Spleen (tissue), 11 donors: ENCODE measurements at regions not wholly inside any gene's neighbourhood (a gene's known extent, or its start where the extent isn't known, plus 50 kb on each side); places are given as distances from the start of the nearest gene placed in this dataset.

Source experiments
- DNase-seq: peaks from one replicate; pipeline ENCODE4 v3.0.0-alpha.2; 2020
- H3K27ac ChIP-seq, 8 donors: fragments of 200-600 bp; sonication (generic) in 7 of 8; 1 replicate in 4 of 8; 2 replicates in 4 of 8; pipeline versions ENCODE4 v1.5.0 to v1.8.0; 2016 to 2021; ENCODE audit warnings: inconsistent platforms in 4 of 8, mild to moderate bottlenecking in 4 of 8, moderate library complexity in 1 of 8
- H3K27me3 ChIP-seq, 7 donors: fragments of 200-600 bp; sonication (generic) in 6 of 7; replicated peaks in 1 of 7; 1 replicate in 4 of 7; 2 replicates in 3 of 7; pipeline versions ENCODE4 v1.5.0 to v1.8.0; 2016 to 2021; ENCODE audit warnings: inconsistent platforms in 3 of 7, mild to moderate bottlenecking in 1 of 7
- H3K36me3 ChIP-seq, 6 donors: fragments of 200-600 bp; sonication (generic) in 5 of 6; 1 replicate in 4 of 6; 2 replicates in 2 of 6; pipeline versions ENCODE4 v1.5.0 to v1.8.0; 2016 to 2021; ENCODE audit warnings: inconsistent platforms in 2 of 6
- H3K4me1 ChIP-seq, 6 donors: fragments of 200-600 bp; sonication (generic) in 5 of 6; 1 replicate in 3 of 6; 2 replicates in 3 of 6; pipeline versions ENCODE4 v1.5.0 to v1.8.0; 2016 to 2021; ENCODE audit warnings: inconsistent platforms in 3 of 6
- H3K4me3 ChIP-seq, 8 donors: fragments of 200-600 bp; sonication (generic) in 7 of 8; 1 replicate in 4 of 8; 2 replicates in 4 of 8; pipeline versions ENCODE4 v1.5.0 to v1.8.0; 2016 to 2021; ENCODE audit warnings: inconsistent platforms in 4 of 8, mild to moderate bottlenecking in 4 of 8, moderate library complexity in 2 of 8
- H3K9me3 ChIP-seq, 8 donors: fragments of 200-600 bp; sonication (generic) in 7 of 8; 1 replicate in 4 of 8; 2 replicates in 4 of 8; pipeline versions ENCODE4 v1.5.0 to v1.8.0; 2016 to 2021; ENCODE audit warnings: inconsistent platforms in 4 of 8
- CTCF ChIP-seq, 11 experiments: fragments of 200-600 bp in 7 of 11; fragments of 450-650 bp in 4 of 11; sonication (generic) in 4 of 11; IDR thresholded peaks in 8 of 11; conservative IDR thresholded peaks in 3 of 11; 1 replicate in 7 of 11; 2 replicates in 4 of 11; pipeline versions ENCODE4 v1.4.0 to v1.8.0; 2016 to 2021; ENCODE audit warnings: antibody characterized with exemption in 11 of 11, inconsistent platforms in 4 of 11, mild to moderate bottlenecking in 1 of 11
- POLR2A ChIP-seq, 3 donors: fragments of 450-650 bp; IDR thresholded peaks; one replicate each; pipeline ENCODE4 v1.5.1; 2017; ENCODE audit warnings: antibody characterized with exemption in 3 of 3, mild to moderate bottlenecking in 1 of 3
- POLR2AphosphoS5 ChIP-seq, 3 donors: sonication (generic); formaldehyde crosslinking; IDR thresholded peaks; one replicate each; pipeline ENCODE4 v1.5.1; 2017; ENCODE audit warnings: antibody characterized with exemption in 3 of 3
- WGBS, 5 donors: extraction: QIAGEN DNeasy Blood & Tissue Kit in 3 of 5; methylation state at CpG; one replicate each; pipeline versions ENCODE4 v1.1.5 to v1.1.7; 2013 to 2018; 5-methylcytosine and 5-hydroxymethylcytosine counted together
- intact Hi-C: fragments of 100-400 bp; cut with DNase I; formaldehyde crosslinking; loops from one replicate; pipeline ENCODE4 v1.15.0; 2023; ENCODE audit warnings: low total_unique reads
- donor health status: healthy with polysubstance abuse.
- donor health status: DM: no; HTN: no; CAD: no; lungs with moderate emphysema.
- donor health status: DM: no; HTN: no; CAD: no.
- donor health status: Bipolar disorder and iron deficiency.
- donor health status: healthy.
- donor health status: DM: no; HTN: no; CAD: no.
- donor health status: DM: yes; HTN: yes; CAD: no.

- TF ChIP-seq POLR2AphosphoS5 (IDR thresholded peaks at IDR 0.05) (no peak), CTCF (IDR thresholded peaks at IDR 0.05 in 8 of 11, conservative IDR thresholded peaks at IDR 0.05 in 3 of 11) (no peak), POLR2A (IDR thresholded peaks at IDR 0.05) (no peak)
- intact Hi-C loops = no loop called here
- Histone ChIP-seq H3K4me3 (no peak overlapping the region), H3K4me1 (no peaks in the 10 kb centered on the region), H3K27ac (no peak overlapping the region), H3K36me3 (no peaks in the 10 kb centered on the region), H3K27me3 (no peaks in the 10 kb centered on the region), H3K9me3 (no peaks in the 10 kb centered on the region)
- WGBS, 5 donors = 77 to 86% (median 81%) methylated on average over 4 of the region's 4 CpGs
- DNase-seq = no peak
Observed at GRCh38 chr5:101788797-101789196, 507.3 kb downstream of the SLCO4C1 start.

- no peaks in the 10 kb centered on the region for H3K27me3 ChIP-seq
- no peaks in the 10 kb centered on the region for H3K36me3 ChIP-seq
- H3K27ac ChIP-seq = no peak overlapping the region
- no peak for TF ChIP-seq CTCF (IDR thresholded peaks at IDR 0.05 in 8 of 11, conservative IDR thresholded peaks at IDR 0.05 in 3 of 11)
- TF ChIP-seq POLR2A (IDR thresholded peaks at IDR 0.05) = no peak
- no peak for TF ChIP-seq POLR2AphosphoS5 (IDR thresholded peaks at IDR 0.05)
- H3K9me3 ChIP-seq = no peaks in the 10 kb centered on the region
- intact Hi-C loops = no loop called here
- H3K4me3 ChIP-seq = no peak overlapping the region
- 49 to 80% (median 62%) methylated on average over 2 of the region's 2 CpGs for WGBS, 5 donors
- DNase-seq = no peak
- H3K4me1 ChIP-seq = no peaks in the 10 kb centered on the region
Observed at GRCh38 chr5:101785090-101785489, 511.0 kb downstream of the SLCO4C1 start.

GRCh38 chr5:101783241-101784013, 512.7 kb downstream of the SLCO4C1 start:
- WGBS, 5 donors = 39 to 80% (median 49%) methylated on average over 26 of the region's 26 CpGs
- H3K4me1 ChIP-seq = no peaks in the 10 kb centered on the region
- intact Hi-C loops = no loop called here

More at GRCh38 chr5:101783241-101784013, 512.7 kb downstream of the SLCO4C1 start:
- no peak for DNase-seq
- H3K9me3 ChIP-seq = peaks cover 0 to 7% (median 2%) of the 10 kb centered on the region in 8 donors
- H3K4me3 ChIP-seq = peak overlapping the region in 1 of 8 donors; percentile 12
- H3K27ac ChIP-seq = no peak overlapping the region
- no peak for TF ChIP-seq CTCF (IDR thresholded peaks at IDR 0.05 in 8 of 11, conservative IDR thresholded peaks at IDR 0.05 in 3 of 11)
- no peak for TF ChIP-seq POLR2AphosphoS5 (IDR thresholded peaks at IDR 0.05)
- TF ChIP-seq POLR2A (IDR thresholded peaks at IDR 0.05) = no peak
- no peaks in the 10 kb centered on the region for H3K27me3 ChIP-seq
- H3K36me3 ChIP-seq = no peaks in the 10 kb centered on the region
